ENCODE measurements at regions not wholly inside any gene's neighbourhood (a gene's known extent, or its start where the extent isn't known, plus 50 kb on each side); places are given as distances from the start of the nearest gene placed in this dataset.

DNA sequence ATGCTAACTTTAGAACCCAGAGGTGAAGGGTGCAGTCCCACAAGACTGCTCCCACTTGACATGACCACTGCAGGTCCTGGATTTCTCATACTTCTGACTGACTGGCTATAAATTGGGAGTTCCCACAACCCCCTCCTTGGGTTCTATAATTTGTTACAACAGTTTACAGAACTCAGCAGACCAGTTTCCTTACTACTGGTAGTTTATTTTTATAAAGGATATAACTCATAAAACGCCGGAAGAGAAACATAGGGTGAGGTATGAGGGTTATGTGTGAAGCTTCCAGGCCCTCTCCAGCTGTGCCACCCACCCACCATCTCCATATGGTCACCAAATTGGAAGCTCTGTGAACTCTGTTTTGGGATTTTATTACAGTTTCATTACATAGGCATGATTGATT is 839.6 kb downstream of the TSN start:
- DNase-seq, result no peak

DNA sequence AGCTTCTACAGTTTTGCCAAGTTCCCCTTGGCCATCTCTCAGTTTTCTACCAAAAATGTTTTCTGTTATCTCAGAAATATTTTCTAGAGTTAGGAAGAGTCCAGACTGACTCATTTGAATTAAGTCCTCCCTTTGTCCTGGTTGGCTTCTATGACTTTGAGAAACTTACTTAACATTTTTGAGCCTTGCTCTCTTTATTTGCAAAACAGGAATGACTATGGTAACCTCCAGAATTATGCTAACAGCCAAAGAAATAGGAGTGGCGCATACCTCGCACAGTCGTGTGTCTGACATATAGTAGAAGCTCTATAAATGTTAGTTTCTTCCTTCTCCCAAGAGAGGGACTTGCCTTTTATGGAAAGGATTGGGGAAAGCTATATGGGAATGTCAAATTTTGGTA is 841.1 kb downstream of the TSN start:
- DNase-seq, result no peak

DNA sequence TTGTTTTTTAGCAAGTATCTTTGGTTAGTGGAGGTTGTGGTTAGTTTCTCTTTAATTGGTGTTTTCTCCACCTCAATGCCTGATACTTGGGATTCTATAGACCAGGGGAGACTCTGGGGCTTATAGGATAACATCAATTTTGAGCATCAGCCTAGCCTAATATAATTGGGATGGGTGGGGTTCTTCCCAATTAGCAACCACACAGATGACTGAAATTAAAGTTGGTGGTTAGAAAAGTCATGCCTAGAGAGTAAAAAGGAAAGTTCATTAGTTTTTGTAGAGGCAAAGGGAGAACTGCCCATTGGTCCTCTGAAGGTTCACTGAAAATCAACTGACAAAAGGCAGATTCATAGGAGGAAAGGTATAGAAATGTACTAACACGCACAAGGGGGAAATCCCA is 843.3 kb downstream of the TSN start:
- DNase-seq, result no peak

DNA sequence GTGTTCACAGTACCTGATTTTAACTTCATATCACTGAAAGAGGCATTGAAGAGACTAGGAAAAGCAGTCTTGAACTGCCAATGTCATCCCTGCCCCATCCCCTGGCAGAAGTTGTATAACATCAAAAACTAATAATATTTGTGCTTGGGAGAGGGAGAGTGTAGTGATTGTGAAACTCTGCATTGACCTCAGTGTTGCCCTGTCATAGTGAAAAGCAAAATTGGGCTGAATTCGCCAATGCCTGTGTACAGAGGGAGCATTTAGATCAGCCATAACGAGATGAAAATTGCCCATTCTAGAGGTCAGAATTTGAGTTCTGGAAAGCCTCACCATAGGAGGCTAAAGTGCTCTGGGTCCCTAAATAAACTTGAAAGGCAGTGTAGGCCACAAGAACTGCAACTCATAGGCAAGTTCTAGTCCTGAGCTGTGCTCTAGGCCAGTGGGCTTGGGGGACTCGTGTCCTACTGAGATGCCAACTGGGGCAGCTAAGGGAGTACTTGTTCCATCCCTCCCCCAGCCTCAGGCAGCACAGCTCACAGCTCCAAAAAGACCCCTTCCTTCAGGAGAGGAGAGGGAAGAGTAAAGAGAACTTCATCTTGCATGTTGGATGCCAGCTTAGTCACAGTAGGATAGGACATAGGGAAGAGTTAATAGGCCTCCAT is 855.6 kb downstream of the TSN start:
- no peak for DNase-seq

DNA sequence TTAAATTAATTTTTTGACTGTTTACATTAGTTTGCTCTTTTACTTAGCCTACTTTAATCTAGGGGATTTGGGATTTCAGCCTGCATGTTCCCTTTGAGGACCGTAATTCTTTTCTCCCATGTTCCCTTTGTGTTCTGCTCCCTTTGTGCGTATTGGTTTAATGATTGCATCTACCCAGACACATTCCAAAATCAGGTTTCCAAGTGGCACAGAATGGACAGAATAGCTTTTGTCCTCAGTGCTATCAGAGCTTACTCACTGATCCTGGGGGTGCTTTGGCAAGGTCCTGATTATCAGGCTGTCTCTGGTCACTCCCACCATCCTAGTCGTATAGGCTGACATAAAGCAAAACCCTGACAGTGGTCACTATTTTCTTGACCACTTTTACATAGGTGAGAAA is 867.5 kb downstream of the TSN start:
- DNase-seq, result no peak

DNA sequence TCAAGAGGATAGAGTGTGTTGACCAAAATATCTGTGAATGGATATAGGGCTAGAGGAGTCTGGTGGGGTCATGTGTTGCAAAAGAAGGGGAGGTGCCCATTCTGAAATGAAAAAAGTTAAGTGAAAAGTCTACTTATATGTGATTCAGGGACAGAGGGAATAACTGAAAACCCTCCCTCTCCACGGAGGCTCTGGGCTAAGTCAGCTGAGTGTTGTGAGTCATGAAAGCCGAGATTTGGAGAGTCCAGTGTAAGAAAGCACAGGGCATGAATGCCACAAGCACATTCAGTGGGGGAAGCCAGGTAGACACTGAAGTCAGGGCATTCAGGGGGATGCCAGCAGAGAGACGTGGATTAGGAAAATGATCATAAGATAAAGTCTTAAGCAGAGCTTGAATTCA is 871.9 kb downstream of the TSN start:
- DNase-seq, result no peak

DNA sequence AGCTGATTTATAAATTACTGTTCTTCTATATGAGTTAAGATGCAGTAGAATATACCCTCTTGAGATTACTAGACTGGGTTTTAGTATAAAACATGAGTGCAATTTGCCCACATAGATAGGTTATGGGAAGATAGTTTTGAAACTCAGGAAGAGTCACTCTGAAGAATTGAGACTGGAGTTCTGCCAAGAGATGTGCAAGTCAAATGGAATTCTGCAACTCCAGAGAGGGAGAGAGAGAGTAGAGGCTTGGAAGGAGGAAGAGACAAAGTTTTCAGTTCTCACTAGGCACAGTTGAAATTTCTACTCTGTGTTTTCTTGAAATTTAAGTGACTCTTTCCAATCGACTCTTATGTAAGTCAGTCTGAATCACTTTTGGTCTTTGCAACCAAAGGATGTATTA is 878.8 kb downstream of the TSN start:
- DNase-seq, result no peak

DNA sequence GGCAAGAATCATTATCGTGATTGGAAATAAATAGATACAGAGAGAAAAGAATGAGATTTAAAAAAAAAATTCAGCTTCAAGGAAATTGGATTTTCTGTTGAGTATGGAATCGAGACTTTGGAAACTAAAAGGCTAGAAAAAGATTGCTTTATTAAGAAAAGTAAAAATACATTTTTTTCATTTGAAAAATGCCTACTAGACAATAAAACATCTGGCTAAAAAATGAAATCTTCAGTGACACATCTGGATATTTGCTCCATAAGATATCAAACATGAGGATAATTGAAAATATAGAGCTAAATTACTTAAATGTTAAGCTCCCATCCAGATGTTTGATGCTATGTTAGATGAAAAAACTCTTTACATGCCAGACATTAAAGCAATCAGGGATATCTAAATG is 879.5 kb downstream of the TSN start:
- DNase-seq, result no peak

DNA sequence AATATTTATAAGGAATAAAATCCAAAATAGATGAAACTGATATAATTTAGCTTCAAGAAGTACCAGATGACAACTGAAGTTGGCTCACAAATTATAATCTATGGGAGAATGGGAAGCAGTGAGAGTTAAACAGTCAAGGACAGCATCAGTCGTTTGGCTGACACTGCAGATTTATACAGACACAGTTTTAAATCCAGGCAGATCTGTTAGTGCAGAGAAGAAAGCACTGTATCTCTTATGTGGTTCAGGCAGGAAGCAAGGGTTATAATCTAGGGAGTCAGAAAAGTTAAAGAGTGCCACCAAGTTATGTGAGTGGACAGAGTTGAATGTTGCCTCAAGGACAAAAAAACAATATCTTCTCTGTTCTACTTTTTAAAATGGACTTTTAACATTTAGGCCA is 880.2 kb downstream of the TSN start:
- DNase-seq, result no peak

DNA sequence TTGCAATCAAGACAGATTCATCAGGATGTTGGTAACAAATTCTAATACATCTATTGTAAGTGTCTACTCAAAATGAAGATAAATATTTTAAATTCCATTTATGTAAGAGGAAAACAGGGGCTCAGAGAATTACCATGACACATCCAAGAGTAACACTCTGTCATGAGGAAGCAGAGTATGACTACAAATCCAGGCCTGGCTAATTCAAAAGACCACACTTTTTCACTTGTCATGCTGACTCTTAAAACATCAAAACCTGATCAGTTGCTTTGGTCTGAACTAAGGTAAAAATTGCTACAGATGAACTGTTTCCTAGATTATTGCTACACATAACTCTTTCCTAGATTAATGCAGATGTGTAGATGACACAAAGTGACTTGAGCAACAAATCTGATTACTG is 880.6 kb downstream of the TSN start:
- DNase-seq, result no peak

DNA sequence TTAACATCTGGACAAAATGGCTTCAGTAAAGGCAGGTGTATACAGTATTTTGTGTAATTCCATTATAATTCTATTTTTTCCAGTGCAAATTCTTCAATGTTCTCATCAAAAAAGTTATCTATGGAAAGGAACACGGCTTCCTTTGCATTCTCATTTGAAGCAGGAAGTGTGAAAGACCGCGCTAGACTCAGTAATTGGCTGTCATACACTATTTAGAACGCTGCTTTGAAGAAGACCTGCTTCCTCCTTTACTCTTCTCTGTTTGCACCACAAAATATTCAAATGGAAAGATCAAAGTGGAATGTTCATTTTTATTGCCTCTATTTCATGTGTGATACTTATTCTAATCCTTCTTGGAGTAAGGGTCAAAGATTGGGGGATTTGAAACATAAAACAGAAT is 883.7 kb downstream of the TSN start:
- DNase-seq, result no peak

DNA sequence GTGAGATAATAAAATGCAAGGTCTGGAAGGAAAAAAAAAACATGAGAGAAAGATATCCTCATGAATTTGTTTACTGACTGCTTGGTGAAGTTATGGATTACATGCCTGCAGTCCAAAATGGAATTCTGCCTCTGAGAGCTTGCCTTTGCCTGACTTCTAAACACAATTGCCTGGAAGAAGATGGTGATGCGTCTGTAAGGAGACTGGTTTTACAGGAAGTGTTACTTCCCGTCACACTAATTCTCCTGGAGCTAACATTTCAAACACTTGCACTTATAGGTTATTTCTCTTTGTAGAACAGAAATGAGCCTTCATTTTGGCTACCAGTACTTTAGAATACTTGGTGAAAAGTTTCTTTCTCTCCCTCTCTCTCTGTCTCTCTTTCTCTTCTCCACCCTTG is 884.3 kb downstream of the TSN start:
- DNase-seq, result no peak

DNA sequence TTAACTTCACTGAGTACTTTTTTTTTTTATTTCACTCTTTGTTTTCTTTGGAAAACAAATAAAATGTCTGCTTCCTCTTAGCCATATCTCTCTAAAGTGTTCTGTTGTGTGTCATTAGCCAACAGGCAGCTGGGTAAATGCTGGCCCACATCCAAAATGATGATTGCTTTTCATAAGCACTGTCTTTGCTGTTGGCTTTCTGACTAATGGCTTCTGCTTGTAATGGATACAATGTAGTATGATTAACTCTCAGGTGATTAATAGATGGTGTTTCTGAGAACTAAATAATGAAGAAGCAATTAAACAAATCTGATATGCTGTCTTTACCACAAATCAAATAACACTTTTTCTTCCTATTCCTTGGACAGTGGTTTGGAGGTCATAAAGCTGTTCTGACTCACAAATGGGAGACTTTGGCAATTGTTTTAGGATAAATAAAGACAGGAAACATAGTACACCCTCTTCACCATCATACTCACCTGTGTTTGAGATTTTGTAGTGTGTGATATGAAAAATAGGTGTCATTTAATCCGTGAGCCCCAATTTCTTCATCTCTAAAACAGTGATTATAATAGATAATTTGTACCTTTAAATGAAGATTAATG is 888.4 kb downstream of the TSN start:
- no peak for DNase-seq

DNA sequence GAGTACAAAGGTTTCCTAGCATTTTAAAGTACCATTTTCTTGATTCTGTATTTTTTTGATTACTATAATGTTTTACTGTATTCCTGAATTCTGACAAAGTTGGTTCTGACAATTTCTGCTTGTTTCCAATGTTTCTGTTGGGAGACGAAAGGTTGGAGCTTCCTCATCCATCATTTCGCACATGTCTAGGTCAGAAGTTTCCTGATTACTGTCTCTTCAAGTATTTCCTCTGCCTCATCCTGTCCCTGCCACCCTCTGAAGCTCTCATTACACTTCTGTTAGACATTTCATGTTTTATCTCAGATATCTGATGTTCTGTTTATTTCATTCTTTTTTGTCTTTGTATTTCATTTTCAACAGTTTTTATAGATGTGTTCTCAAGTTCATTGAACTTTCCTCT is 895.8 kb downstream of the TSN start:
- no peak for DNase-seq

DNA sequence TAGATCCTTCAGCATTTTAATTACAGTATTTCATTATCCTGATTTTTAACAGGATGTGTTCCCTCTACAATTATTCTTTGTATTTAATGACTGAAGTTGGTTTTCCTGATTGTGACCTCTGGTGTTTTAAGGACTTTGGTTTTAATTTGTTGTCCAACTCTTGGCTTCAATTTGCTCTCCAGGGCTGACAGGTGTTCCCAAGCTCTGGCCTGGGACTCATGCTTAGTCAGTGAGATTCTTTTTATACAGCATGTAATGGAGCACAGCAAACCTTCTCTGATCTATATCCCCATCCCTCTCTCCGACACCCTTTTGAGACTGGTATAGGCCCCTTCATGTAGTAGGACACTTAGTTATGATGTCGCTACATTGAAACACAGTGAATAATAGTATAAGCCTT is 896.3 kb downstream of the TSN start:
- DNase-seq, result no peak

DNA sequence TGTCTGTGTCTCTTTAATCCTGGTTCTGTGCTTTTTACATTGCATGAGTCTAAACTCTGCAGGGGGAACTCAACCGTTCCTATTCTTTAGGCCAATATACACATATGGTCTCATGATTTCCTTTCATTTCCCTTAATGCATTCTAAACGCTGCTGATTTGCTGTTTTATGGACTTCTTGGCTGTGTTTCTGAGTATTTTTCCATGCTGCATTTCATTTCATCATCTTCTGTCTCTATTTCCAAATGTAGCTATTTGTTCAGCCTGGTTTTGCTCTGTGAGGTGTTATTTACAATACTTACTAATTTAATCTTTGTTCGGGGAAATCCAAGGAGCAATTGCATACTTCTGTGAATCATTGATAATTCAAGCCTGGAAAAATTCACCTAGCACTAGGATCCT is 897.2 kb downstream of the TSN start:
- DNase-seq, result no peak

DNA sequence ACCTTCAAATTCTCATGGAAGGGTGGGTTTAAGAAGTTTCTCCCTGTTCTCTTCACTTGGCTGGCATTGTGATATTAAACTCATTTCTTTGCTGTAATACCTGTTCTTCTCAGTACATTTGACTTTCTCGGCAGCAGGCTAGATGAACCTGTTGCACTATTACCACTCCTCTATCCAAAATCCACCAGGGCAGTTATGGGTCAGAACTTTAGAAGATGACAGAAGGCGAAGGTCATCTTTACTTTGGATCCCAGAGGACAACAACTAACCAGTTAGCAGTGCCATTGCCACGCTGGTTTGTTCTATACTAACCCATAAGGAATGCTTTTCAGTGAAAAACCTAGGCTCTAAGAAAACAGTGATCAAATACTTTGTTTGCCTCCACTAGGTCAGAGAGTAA is 901.0 kb downstream of the TSN start:
- DNase-seq, result no peak

DNA sequence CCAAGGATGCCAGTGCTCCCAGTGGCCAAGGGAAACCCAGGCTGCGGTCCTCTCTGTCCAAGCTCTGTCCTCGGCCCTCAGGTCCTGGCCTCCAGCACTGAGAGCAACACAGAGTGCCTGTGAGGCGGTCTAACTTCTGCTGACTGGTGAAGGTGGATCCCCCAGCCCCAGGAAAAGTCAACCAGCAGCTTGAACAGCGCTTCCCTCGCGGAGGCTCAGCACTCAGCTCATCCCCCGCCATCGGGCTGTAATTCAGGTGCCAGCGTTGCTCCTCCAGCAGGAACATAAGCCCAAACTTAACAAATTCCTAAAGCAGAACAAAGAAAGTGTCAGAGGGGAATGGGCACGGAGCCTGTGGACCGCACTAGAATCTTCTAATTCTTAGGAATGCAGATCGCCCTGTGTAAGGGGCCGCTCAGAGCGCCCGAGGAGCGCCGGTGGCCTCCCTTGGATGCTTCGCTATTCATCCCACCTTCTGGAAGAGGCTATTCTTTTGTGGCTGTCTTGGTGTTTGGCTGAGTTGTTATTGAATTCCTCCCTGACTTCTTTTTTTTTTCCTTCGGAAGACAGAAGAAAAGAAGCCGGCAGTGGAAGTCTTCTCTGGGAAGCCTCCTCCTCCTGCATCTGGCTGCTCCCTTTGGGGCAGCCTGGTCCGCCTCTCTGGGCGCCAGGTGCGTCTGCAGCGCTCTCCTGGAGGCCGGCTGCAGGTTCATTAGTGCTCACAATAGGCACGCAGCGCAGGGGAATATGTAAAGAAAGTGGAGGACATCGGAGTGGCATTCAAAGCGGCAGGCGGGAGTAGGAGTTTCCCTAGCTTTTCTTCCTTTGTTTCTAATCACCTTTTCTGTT is 905.6 kb downstream of the TSN start:
- no peak for DNase-seq

DNA sequence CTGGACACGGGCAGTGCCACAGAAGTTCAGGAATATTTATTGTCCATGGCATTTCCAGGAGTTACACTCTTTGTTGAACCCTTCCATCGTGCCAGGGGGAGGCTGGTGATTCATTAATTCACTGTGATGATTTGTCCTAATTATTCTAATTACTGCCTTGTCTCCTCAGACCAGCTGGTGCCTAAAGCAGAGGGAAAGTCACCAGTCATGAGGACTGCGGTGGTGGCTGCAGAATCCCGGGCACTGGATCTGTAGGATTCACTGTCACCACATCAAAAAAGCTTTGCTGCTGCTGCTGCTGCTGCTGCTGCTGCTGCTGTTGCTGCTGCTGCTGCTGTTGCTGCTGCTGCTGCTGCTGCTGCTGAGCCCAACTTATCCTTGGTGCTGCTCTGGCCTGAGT is 908.2 kb downstream of the TSN start:
- no peak for DNase-seq

DNA sequence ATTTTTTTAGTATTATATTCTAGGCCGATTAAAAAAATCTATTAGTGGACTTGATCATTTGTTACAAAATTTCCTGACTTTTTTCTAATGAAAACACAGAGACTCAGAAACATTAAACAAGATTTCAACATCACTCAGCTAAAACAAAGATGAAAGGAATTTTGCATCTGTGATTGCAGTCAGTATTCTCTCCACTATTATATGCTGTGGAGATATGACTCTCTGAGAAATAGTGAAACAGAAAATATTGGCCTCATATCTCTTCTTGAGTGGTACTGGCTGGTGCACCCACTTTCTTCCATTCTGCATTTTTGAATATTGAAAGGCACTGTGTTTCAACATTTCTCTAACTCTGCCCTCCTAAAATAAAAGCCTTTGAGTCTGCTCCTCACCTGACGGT is 914.2 kb downstream of the TSN start:
- no peak for DNase-seq

DNA sequence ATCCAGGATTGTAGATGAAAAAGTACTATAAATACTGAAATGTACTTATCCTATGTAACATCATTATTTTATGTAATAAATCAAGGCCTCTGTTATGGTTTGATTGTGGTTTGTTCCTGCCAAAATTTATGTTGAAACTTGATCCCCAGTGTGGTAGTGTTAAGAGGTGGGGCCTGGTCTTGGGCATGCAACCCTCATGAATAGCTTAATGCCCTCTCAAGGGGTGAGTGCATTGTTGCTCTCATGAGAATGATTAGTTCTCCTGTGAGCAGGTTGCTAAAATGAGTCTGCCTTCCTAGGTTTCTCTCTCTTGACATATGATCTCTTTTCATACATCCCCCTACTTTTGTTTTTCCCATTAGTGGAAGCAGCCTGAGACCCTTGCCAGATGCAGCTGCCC is 915.4 kb downstream of the TSN start:
- DNase-seq, result no peak

DNA sequence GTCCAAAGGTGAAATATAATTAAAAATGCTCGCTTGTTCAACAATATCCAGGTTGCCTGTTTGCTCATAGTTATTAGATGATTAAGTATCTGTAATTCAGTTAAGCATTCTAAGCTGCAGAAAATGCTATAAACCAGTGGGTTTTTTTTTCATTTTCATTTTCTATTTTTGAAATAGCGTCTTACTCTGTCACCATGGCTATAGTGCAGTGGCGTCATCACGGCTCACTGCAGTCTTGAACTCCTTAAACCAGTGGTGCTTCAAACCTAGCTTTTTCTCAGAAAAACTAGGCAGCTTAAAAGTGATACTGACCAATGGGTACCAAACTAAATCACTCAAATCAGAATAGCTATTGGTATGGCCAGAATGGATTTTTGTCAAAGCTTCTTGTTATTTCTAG is 925.2 kb downstream of the TSN start:
- DNase-seq, result no peak

DNA sequence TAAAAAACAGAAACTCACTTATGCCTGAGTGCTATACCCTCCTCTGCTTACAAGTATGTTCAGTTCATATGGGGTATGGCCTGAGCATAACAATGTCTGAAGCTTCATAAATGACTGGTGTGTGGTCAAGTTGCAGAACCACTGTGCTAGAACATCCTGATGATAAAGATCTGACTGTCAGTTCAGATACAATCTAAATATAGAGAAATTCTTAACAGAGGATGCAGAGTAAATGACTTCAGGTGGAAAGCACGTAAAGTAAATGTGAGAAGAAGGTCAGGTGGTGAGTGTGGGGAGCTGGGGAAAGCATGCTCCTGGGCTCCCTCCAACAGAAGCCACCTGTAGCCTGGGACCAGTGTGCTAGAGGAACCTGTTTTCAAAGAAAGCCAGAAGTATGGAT is 926.2 kb downstream of the TSN start:
- no peak for DNase-seq

DNA sequence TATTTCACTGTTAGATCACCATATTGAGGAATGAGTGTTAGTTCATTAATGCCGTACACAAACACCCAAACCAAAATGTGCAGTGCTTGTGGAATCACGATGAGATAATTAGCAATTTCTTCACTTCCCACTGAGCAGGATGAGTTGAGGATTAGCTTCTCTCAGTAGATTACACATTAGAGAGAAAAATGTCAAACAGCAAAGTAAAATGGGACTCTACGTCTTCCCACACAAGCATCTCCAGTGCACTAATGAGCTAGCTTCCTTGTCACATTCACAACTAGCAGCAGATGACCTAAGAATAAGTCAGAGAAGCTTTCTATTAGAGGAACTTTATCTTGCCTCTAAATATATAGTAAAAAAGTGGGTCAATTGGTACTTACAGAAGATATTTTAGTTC is 926.9 kb downstream of the TSN start:
- DNase-seq, result no peak

DNA sequence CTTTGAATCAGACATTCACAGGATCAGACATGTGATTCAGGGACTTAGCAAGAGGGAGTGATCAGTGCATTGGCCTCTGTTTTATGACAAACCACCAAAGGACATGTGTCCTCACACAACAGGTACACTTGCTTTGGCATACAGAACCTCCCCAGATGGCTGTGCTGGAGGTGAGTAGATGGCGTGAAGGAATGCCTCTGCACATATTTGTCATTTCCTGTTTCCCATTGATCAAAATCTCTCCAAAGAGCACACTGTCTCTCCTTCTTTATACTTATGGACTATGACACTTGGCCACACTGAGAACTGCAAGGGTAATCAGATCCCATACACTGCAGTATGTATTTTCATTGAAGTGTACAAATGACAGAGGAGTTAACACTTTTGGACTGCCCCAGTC is 927.6 kb downstream of the TSN start:
- DNase-seq, result no peak

Data from CD4-positive, alpha-beta T cell treated with Interleukin-10 for 1 hour (primary cell).